ENCODE measurements at regions not wholly inside any gene's neighbourhood (a gene's known extent, or its start where the extent isn't known, plus 50 kb on each side); places are given as distances from the start of the nearest gene placed in this dataset.

DNA sequence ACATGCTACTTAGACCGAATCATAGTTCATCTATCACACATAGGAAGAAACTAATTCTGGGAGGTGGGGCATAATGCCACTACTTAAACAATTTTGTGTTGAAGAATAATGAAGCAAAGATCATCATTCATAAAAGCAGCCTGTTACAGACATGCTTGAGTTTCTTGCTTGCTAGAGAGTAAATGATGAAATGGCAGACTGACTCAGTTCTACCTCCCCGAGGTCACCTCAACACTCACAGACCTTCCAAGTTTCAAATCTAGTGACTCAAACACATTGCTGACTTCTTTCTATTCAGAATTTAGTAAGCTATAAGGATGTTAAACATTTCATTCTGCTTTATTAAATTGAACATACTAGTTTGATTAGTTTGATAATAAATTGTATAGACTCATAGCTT lies 636.5 kb upstream of the FRG1 start:
- no peak for DNase-seq

DNA sequence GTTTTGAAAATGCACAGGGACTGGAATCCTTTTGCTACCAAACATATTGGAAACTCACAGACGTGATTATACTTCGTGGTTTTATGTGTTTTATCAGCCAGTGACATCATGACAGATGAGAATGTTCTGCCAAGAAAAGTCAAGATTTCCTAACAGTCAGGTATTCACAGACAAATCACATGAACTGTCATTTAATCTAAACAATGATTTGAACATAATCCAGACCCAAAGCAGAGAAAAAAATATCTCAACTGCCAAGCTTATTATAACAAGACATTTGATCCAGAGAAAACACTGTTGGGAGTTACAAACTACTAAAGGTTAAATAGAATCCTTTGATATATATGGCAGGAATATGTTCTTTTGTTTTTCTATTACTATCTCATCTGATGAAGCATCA lies 635.9 kb upstream of the FRG1 start:
- no peak for DNase-seq

DNA sequence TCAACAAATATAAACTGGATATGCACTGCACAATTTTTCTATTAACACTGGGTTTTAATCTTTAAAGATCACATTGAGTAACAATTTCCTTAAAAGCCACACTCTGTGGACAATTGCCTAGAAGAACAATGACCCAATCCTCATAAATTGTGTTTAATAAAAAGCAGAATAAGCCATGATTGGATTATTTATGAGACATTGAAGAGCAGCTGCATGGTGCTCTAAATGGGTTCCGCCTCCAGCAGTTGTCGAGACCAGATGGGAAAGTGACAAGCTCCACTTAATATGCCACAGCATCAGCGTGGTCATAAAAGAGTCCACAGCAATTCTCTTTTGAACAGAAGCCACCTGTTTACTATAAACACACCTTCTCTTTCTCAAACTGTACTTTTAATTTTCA lies 635.2 kb upstream of the FRG1 start:
- DNase-seq: no peak

DNA sequence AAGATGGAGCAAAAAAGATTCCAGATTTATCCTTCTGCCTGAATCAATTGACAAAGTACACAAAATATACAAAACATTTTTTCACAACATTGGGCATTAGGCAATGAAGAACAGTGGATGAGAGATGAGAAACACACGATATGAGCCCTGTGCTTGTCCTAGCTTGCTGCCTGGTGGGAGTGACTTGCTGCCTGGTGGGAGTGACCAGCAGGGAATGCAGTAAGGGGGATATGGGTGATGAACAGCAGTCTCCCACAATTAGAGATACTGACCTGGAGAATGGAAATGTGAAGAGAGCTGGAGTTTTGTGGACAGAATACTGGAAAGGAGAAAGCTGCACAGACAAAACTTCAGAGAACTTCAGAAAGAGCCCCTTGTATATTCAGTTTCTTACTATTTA lies 629.4 kb upstream of the FRG1 start:
- DNase-seq: no peak

DNA sequence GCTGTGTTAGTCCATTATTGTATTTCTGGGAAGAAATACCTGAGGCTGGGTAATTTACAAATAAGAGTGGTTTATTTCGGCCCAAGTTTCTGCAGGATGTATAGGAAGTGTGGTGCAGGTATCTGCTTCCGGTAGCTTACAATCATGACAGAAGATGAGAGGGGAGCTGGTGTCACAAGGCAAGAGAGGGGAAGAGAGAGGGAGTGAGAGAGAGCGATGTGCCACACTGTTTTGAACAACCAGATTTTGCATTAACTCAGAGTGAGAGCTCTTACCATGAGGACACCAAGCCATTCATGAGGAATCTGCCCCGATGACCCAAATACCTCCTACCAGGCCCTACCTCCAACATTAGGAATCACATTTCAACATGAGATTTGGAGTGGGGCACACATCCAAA lies 627.6 kb upstream of the FRG1 start:
- DNase-seq: no peak

DNA sequence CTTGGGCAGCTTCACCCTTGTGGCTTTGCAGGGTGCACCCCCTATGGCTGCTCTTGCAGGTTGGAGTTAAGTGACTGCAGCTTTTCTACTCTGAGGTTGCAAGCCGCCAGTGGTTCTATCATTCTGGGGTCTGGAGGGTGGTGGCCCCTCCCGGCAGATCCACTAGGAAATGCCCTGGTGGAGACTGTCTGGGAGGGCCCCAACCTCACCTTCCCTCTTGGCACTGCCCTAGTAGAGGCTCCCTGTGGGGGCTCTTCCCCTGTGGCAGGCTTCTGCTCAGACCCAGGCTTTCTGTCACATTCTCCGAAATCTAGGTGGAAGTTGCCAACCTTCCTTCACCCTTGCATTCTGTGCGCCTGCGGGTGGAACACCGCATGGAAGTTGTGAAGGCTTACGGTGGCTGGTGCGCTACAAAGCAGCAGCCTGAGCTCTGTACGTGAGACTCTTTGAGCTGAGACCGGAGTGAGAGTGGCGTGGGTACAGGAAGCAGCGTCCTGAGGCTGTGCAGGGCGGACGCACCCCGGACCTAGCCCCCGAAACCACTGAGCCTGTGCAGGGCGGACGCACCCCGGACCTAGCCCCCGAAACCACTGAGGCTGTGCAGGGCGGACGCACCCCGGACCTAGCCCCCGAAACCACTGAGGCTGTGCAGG lies 626.7 kb upstream of the FRG1 start:
- no peak for DNase-seq

DNA sequence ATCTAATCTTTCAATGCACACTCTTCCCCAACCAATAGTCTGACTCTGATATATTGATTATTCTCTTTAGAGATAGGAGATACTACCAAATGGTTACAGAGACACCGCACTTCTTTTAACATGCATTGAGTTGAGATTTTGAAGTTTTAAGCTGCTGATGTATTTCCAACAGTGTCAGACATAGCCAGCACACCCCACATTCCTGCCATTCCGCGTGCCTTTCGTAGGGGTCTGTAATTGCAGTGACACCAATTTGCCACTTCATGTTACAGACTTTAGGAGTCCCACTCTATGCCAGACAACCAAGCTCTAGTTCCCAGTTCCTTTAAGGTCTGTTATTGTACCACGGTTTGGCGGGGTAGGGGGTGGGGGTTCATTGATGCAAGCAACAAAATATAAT lies 618.2 kb upstream of the FRG1 start:
- DNase-seq: no peak

DNA sequence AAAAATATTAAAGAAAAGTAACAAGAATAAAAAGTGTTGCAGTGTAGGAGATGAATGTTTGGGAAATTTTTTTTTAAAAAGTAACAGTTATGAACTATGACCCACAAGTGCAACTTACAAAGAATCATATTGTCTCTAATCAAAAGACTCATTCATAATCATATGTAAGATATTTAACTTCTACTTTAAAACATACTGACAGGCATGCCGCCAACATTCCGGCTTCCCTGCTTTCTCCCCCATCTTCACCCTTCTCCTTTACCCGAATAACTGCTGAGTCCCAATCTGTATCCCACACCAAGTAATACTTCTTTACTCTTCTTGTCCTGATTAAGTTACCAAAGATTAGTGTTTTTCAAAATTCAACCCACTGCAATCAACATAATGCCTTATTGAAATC lies 598.8 kb upstream of the FRG1 start:
- no peak for DNase-seq

DNA sequence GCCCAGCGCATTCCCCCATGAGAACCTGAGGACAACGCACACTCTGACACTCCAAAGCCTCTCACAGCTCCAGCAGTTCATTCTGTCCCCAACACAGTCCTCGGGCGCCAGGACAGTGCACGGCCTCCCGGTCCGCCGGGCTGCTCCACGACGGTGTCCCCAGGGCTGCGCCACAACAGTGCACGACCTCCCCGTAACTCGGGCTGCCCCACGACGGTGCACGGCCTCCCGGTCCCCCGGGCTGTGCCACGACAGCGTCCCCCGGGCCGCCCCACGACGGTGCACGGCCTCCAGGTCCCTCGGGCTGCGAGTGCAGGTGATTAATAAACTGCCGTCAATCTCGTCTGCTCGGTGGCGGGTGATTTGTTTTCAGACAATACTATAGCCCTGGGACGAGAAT lies 585.1 kb upstream of the FRG1 start:
- no peak for DNase-seq

DNA sequence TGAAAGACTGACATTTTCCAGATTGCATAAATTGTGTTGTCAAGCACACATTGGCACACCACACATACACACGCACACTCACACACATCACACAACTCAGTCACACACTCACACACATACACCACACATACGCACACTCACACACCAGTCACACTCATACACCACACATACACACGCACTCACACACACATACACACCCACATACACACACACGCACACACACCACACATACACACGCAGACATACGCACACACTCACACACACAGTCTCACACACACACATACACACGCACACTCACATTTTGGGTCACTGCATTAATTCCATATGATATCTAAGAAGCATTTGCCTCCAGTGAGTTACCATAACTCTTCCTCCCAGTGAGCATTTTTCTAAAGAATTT lies 578.3 kb upstream of the FRG1 start:
- DNase-seq: no peak

DNA sequence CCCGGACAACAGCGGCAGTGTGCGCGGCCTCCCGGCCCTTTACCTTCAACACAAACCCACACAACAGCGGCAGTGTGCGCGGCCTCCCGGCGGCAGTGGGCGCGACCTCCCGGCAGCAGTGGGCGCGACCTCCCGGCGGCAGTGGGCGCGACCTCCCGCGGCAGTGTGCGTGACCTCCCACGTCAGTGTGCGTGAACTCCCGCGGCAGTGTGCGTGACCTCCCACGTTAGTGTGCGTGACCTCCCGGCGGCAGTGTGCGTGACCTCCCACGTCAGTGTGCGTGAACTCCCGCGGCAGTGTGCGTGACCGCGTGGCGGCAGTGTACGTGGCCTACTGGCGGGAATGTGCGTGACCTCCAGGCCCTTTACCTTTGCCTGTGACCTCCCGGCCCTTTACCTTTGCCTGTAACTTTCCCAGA lies 576.6 kb upstream of the FRG1 start:
- no peak for DNase-seq

DNA sequence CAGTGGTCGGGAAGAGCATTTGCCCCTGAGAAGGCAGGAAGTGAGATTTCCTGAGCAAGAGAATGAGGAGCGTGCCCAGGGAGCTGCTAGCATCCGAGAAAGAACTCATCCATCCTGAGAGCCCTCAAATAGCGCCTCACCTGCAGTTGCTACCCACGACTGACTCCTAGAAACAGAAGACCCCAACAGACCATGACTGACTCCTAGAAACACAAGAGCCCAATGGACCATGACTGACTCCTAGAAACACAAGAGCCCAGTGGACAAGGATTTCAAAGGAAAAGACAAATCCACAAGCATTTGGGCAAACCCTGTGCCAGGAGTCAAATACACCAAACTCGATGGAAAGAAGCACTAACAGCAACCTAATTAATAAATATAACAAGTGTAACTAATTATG lies 575.2 kb upstream of the FRG1 start:
- no peak for DNase-seq

DNA sequence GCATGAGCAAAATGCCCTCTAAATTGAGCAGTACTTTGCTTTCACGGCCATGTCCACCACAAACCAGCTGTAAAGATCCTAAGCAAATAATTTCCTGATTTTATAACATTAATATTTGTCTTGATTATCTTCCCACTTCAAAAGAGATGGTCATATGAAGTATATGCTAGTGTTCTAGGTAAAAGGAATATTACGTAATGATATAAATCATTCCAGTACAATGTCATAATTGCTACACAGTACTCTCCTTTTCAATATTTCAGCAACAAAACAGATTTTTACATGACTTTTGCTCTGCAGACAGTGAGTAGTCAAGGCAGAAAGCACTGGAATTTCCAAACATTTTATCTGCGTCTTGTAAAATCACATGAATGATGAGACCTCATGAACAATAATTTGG lies 572.8 kb upstream of the FRG1 start:
- DNase-seq: no peak

DNA sequence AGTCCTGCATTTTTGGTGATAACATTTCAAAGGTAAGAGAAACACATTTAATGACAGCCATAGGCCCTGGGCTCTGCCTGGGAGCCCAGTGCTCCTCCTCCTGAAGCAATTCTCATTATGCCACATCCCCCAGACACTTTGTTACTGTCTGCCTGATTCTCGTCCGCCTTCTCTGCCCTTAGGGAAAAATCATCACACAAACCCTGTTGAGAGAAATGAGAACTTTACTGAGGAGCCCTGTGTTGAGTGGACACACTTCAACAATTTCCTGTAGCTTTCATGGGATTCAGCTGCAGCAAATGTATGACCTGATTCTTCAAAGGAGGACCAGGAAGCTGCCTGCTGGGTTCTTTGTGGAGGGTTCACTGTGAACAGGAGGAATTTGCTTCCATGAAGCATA lies 566.5 kb upstream of the FRG1 start:
- DNase-seq: no peak

DNA sequence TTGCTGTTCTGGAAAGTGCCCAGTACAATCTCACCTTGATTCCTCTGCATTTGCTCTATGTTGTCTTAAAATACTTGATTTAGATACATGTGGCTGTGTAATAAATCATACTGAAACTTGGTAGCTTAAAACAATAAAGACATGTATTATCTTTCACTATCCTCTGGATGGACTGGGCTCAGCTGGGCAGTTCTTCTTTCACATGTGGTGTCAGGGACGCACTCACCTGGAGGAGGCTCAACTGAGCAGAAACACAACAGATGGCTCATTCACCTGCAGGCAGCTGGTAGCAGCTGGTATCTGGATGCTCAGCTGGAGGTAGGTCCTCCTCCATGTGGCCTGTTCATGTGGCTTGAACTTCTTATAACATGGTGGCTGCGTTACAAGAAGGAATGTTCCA lies 563.8 kb upstream of the FRG1 start:
- DNase-seq: no peak

DNA sequence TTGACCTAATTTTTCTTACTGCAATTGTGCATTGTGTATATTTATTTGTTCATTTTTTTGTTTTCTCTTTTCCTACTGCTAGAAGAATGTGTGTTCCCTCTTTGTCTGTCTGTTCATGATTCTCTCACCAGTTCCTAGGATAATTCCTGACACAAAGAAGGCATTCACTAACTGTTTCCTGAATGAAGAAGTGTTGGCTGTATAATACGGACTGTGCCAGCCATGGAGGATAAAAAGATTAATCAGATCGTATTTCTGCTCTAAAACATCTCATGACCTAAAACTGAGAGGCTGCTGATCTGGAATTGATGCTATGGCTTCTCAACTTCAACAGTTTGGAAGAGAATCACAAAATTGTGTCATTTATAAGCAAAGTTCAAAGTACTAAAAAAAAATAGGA lies 563.1 kb upstream of the FRG1 start:
- DNase-seq: no peak

DNA sequence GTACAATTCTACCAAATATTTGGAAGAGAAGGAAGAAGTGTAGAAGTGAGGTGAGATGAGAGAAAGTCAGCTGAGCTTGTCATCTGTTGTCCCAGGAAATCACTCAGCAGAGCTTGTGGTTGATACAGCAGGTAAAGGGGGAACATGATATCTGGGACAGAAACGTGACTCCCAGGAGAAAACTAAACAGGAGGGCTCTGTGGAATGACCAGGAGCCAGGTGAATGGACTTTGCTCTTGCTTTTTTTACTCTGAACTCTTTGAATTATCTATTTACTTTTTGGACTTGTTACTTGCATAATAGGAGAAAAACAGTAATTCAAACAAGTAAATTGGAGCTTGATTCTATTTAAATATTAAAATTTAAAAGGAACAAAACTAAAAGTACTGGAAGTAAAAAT lies 555.6 kb upstream of the FRG1 start:
- no peak for DNase-seq

DNA sequence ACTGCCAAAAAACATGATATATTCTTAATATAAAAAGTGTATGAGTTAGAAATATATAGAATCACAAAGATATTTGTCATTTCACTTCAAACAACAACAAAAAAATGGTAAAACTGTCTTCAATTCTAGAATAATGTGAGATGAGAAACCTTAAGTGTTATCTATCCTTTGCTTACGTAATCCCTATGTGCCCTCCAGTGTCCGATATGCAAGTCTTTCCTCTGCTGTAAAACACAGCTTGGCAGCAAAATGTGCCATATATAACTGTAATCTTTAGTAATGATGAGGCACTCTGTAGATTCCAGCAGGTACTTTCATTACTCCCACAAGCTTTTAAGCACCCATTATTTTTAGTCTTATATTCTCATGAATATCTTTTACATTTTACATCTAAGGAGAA lies 555.1 kb upstream of the FRG1 start:
- no peak for DNase-seq

DNA sequence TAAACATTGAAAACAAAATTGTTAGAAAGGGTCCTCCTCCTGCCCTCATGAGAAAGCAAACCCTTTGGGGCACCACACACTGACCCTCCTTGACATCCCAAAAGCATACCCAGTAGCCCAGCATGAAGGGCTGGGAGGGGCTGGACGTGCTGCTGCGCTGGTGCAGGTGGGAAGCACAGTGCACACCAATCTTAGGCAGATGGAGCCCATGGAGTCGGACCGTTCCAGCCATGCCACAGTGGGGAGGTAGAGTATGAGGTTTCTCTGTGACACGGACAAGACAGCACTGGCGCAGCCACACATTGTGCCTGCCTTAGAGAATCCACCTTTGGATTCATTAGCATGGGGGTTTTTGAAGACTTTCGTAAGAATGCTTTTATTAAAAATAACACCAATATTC lies 544.2 kb upstream of the FRG1 start:
- no peak for DNase-seq

DNA sequence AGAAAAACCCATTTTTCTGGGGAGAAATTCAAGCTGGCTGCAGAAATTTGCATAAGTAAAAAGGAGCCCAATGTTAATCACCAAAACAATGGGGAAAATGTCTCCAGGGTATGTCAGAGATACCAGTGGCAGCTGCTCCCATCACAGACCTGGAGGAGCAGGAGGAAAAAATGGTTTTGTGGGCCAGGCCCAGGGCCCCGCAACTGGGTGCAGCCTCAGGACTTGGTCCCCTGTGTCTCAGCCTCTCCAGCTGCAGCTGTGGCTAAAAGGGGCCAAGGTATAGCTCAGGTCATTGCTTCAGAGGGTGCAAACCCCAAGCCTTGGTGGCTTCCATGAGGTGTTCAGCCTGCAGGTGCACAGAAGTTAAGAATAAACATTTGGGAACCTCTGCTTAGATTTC lies 536.4 kb upstream of the FRG1 start:
- DNase-seq: no peak

DNA sequence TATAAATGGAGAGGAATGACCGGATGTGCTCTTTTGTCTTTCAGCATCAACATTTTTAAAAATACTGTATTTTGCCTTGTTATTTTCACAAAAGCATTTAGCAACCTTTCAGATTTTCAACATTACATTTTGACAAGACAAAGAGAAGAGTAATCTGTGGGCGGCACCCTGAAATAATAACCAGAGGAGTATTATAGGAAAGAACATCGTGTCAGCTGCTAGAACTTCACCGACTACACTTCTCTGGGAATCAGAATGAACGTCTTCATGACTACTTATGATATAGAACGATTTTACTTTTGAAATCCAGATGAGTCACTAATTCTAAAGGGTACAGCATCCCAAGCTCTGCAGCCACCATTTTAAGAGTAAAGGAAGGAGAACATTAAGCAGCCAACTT lies 531.5 kb upstream of the FRG1 start:
- DNase-seq: no peak

DNA sequence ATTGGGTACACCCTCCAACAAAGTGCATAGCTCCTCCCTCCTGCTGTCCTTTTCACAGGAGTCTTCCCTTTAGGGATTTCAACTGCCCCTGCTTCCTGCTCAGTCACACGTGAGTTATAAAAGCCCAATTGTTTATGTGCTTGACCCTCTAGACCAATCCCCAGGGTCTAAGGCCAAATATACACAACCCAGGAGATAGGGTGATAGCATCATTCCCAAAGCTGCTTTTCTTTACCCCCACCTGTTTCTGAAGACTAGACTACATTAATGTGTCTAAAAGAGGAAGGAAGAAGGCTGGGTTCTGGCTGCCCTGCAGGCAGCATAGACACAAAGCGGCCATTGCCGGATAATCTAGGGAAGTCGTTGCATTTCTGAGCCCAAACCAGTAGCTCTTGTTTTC lies 526.7 kb upstream of the FRG1 start:
- DNase-seq: no peak

DNA sequence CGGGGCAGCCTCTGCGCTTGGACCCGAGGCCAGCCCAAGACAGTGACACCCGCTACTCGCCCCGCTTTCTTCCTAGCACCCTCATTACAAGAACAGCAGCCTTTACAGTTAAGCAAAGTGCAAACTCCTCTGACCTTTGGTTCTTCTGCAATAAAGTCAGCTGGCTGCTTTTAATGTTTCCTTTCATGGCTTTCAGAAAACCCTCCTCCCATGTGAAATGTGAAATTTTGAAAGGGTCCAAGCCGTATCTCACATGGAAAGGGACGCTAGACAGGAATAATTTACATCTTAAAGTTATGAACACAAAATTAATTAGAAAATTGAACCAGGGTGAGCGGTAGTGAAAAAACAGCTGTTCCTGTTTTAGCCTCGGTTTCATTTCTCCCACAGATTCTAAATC lies 520.1 kb upstream of the FRG1 start:
- DNase-seq: no peak

DNA sequence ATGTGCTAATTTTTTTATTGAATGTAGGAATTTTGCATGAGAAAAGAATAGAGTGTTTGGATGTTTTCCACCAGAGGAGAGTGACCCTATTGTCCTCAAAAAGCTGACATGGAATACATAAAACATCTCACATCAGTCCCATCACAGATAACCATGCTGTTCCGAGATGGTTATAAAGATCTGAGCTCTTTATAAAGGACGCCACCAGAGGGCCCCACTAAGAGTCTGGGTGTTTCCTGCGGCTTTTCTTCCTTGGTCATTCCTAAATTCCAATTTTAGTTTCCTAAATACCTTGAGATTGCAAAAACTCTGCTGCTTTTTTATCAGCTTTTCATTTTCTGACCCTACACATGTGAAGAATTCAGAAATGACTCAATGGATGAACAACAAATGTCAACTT lies 504.5 kb upstream of the FRG1 start:
- no peak for DNase-seq

DNA sequence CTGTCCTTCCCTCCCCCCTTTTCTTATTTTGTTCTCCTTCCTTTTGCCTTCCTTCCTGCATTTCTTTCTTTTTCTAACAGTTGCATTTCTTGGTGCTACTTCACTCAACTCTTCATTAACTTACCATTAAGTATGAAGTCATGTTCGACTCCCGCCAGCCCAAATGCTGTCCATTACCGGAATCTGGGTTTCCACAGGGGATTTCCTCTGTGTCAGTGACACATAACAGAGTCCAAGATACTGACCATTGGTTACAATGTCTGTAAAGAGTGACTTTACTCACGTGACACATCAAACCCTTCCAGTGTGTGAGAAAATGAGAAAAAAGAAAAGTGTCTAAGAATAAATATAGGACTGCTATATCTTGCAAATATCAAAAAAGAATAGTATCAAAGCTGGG lies 500.0 kb upstream of the FRG1 start:
- DNase-seq: no peak

DNA sequence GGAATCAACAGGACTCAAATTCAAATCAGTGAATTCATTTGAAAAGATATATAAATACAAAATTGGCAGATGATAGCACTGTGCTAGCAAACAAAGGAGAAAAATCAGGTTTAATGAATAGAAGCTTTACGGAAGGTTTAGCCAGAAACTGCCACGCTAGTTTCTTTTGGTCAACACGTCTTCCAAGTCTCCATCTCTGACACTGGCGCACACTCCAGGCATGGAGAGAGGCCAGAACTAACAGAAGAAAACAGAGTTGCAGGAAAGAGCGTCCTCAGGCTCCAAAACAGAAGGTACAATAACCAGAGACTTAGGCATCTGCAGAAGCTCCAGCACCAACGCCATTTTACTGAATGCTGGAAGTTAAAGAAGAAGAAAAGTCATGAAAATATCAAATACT lies 497.3 kb upstream of the FRG1 start:
- no peak for DNase-seq

All from activated T-cell treated with anti-CD3 and anti-CD28 coated beads for 4 hours (primary cell).